Globus pallidus (tissue), 1 donor: ENCODE measurements at regions not wholly inside any gene's neighbourhood (a gene's known extent, or its start where the extent isn't known, plus 50 kb on each side); places are given as distances from the start of the nearest gene placed in this dataset.
"Not testable (repeated sequence)": the region's sequence is repeated elsewhere in the genome, so short reads cannot be mapped to it uniquely, and the experiment has no call there.

Experiments
- DNase-seq: peaks from one replicate; pipeline ENCODE4 v3.0.0-alpha.2; 2015; ENCODE audit warnings: low spot score

DNA sequence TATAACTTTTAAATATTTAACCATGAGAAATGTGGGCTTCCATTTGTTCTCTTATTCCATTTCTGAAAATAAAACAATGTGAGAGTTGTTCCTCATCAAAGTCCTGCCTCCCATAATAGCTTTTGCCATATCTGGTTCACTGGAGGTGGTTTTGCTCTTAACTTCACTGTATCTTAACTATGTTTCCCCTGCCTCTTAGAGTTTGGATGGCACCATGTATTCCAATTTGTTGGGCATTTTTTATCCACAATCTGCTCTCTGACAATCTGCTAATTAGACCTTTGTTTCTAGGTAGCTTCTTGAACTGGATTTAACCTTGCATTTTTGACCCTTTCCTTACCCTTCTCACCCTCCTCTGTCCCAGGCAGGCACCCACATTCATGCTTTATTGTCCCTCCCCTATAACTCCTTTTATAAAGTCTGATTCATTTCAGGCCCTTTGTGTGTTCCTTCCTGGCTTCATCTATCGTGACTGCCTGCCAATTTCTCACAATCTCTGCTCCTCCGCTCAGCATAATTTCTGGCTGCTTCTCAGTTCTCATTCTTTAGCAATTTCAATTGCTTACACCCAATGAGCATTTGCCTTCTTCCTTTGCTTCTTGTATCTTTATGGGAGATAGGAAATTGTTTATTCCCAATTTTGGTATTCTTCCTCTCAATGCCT lies 144.2 kb upstream of the ARHGEF26 start:
- DNase-seq, result peak; percentile 47

DNA sequence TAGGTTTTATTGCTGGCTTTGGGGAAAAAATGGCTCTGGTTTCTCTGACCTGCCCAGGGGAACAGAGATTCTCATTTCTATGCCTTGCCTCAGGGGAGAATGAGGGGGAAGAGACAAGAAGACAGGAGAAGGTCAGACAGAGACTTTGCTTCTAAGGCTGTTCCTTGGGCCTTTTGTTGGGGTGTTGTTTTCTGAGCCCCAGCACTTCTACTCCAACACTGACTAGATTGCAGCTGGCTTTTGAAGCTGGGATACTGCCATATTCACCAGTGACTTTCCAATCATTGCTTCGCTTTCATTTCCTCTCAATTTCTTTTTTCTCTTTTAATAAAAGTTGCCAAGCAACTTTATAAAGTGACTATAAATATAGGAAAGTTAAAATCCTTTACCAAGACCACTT lies 143.2 kb upstream of the ARHGEF26 start:
- no peak for DNase-seq

DNA sequence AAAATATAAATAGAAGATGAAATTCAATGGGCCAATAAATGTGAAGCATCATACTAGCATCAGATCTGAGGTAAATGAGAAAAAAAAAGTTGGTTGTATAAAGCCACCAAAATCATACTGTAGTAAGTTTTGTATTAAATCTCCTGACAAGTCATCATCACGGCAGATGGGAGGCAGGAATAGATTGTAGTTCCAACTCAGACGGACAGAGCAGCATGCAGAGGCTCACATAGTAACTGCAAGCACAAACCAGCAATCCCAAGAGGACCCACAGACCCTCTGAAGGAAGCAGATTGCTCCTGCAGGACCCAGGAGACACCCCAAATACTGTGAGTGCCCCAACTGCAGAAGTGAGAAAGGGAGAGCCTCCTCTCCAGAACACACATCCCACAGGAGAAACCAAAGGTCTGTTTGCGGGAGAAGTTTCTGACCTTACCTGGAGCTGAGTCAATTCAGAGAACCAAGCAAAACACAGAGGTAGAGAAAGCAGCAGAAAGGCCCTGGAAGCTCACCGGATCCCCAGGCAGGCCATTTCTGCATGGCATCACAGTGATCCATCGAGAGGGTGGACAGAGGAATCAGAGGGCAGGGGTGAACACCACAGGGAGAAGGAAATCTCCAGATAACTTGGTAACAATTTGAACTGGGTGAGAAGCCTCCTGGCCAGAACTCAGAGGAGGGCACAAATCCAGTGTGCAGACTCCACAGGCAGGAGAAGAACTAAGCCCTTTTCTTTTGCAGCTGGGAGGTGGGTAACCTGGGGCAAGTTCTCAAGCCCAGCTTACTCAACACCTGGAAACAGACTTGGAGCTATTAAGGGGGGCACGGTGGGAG lies 141.6 kb upstream of the ARHGEF26 start:
- no peak for DNase-seq

DNA sequence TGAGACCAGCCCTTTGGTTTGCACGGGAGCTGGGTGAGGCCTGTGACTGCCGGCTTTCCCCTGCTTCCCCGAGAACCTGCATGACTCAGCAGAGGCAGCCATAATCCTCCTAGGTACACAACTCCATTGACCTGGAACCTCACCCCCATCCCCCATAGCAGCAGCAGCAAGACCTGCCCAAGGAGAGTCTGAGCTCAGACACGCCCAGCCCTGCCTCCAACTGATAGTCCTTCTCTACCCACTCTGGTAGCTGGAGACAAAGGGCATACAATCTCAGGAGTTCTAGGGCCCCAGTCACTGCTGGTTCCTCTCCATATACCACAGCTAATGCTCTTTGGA lies 141.0 kb upstream of the ARHGEF26 start:
- DNase-seq, result no peak

DNA sequence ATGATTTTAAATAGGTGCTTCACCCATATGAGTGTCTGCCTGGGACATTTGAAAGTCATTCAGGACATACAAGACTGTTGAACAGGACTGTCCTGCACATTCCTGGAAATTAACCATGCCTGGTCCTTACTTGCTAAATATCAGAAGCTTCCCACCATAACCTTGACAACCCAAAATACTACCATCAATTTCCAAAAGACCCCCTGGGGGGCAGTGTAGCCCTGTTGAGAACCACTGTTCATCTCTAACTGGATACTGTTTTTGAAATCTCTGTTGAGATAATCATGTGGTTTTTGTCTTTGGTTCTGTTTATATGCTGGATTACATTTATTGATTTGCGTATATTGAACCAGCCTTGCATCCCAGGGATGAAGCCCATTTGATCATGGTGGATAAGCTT lies 123.8 kb upstream of the ARHGEF26 start:
- not testable (repeated sequence) for DNase-seq

DNA sequence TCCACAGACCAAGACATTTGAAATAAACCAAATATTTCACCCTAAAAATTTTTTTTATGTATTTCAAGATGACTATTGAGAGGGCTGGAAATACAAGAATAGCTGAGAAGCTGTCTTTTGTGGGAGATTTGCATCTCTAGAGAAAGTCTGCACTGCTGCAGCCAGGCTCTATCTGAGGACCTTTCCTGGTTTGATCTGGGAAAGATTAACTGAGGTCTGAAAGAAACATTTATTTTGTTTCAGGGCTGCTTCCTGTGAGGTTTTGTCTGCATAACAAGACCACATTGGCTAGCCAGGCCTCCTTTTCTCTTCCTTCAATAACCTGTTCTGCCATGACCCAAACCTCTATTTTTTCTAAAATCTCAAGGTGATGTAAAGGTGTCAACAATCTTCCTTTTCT lies 117.5 kb upstream of the ARHGEF26 start:
- no peak for DNase-seq

DNA sequence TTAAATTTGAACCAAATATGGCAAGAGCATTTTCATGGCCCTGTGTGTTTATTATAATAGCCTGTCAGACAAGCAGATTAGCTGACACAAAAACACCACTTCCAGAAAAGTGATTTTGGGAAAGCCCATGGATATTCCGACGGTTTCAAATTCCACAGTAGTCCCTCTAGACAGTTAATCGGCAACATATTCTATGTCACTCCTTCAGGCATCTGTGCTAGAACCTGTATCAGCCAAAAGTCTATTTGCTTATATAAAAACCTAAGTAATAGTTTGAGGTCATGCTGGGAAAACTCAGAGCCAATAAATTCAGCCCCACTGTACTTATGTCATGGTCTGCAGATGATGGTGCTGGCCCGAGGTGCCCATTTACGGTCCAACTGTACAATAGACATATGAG lies 110.2 kb upstream of the ARHGEF26 start:
- no peak for DNase-seq

DNA sequence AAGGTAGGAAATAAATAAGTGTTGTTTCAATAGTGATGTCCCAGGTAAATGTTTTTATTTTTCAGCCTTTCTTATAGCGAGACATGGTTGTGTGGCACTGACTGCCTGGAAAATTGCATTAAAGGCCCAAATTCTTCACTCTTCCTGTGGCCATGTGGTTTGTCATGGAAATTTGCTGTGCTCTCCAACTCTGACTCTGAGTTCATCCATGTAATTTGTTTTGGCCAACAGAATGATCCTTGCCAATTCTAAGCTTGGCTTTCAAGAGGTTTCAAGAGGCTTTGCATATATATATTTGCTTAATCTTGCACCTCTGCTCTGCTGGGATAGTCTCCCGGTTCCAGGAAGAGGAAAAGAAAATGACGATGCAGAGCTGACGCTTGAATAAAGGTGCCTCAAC lies 107.5 kb upstream of the ARHGEF26 start:
- DNase-seq, result no peak

DNA sequence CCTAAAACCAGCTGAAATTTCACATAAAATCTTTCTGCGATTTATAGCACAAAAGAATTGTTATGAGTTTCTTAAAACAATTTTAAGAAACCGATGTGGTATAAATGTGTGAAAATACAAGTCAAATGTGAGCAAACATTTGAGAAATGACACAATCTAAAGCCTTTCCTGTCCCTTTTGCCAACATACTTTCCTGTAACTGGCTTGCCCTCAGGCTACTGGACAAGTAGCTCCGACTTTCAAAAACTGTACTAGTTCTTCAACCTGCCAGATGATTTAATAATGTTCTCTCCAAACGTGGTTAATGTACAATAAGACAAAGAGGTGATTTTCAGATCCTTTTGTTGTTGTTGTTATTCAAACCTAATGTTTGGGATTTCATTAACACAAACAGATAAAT lies 105.9 kb upstream of the ARHGEF26 start:
- no peak for DNase-seq

DNA sequence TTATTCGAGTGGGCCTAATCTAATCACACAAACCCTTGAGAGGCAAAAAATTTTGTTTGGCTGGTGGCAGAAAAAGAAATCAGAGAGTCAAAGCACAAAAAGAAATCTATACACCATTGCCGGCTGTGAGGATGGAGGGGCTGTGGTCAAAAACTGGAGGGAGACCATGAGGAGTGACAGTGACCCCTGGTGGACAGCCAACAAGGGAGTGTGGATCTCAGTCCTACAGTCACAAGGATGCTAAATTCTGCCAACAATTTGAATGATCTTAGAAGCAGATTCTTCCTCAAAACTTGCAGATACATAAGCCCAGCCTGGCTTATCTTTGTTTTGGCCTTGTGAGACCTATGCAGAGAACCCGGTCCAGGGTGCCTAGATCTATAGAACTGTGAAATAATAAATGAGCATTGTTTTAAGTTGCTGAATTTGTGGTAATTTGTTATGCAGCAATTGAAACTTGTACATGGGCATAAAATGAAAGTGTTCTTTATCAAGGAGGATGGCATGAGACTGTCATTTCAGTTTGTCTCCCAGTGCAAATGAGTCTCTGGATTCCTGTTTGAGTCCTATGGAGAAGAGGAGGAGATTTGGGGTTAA lies 103.0 kb upstream of the ARHGEF26 start:
- DNase-seq, result no peak

DNA sequence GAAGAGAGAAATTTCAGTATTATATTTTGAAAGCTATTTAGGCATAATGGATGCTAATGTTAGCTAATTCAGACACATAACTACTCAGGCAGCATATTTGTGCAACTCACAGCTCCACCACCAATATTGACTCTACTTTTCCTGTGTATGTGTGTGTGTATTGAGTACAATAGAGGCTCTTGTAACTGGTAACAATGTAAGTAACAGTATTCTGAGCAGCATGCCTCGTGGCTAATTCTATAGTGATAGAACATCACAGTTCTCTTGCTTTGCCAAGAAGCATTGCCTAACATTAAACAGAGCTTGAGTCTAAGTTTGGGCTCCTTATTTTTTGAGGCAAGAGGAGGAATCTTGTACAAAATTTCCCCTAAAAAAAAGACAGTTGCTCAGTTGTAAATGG lies 98.6 kb upstream of the ARHGEF26 start:
- peak; percentile 36 for DNase-seq

DNA sequence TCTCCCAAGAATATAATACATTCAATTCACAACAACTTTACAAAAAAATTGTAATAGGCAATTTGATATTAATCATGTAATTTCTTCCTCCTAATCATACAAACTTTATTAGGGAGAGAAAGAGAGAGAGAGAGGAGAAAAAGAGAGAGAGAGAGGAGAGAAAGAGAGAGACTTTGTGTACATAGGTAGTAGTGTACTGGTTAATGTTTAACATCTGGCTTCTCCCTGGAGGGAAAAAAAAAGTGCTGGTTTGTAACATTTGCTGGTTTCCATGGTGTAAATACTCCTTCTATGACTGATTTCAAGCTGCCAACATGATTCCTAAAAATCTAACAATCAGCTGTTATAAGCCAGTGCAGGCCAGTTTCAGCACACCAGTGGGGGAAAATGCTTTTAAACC lies 98.0 kb upstream of the ARHGEF26 start:
- no peak for DNase-seq

DNA sequence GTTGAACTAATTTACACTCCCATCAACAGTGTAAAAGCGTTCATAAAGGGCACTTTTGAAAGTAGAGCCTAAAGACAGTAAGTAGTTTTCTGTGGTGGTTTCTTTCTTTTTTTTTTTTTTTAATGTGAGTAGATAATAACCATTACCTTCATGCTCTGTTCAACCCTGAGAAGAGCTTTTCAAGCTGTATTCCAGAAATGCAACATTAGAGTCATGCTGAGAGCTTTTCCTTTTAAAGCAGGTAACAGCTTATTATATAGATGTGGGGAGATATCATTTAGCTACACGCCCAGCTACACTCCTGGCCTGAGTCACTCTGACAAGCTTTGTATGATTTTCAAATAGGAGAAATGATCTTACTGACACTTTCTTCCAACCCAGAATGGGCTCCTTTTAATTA lies 96.2 kb upstream of the ARHGEF26 start:
- DNase-seq, result no peak

DNA sequence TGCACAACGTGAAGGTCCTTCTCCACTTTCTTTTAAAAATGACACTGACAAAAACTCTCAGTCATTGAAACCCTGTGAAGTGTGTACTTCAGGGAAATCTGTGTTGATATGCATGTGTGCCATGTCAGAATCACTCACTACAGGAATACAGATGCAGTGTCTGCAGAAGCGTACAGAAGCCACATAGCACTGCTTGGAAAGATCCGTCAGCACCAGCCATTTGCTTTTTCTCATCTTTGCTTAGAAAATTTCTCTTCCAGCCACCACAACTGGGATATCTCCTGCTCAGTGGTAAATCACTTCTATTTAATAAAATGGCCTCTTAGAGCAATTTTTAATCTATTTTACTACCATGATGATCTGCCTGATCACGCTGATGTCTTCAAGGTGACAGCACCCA lies 91.3 kb upstream of the ARHGEF26 start:
- DNase-seq, result no peak

DNA sequence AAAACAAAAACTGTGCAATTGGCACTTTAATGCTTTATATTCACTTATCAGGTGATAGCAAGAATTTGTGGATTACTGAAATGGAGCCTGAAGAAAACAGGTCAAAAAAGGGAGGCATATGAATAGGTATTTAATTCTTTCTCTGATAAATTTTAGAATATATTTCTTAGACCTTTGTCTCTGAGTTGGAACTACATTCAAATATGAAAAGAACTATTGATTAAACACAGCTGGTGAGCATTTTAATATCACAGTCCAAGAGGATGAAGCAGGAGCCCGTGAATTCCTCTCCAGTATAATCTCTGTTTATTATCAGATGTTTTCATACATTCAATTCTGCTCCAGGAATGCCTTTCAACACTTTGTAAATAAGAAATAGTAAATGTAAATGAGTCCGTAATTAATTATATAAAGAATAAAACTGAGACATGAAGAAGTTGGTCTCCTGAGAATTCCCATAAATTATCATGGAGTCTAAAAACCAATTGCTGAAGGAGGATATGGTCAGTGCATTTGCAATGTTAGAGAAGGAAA lies 86.3 kb upstream of the ARHGEF26 start:
- no peak for DNase-seq

DNA sequence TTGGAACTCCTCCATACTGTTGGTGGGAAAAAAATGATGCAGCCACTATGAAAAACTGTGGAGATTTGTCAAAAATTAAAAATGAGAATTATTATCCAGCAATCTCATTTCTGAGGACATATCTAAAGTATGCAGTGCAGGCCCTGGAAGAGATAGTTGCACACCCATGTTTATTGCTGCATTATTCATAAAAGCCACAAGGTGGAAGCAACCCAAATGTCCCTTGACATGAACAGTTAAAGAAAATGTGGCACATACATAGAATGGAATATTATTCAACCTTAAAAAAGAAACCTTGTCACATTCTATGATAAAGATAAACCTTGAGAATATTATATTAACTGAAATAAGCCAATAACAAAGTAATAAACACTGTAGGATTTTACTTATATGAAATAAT lies 80.9 kb upstream of the ARHGEF26 start:
- DNase-seq, result no peak

DNA sequence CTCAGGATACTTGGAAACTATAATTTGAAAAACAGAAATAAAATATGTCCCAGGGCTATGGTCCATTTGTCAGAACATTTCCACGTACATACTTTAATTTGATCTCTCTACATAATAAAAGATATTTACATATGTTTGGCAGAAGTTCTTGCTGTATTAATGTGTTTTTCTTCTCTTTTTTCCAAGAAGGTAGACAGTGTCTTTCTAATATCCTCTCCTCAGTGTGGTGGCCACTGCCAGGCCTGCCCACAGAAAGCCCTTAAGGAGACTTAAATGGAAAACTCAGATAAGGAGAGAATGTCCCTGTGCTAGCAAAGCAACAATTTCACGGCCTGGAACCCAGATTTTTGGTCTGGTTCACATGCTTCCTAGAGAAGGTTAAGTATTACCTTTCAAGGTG lies 76.5 kb upstream of the ARHGEF26 start:
- DNase-seq, result no peak

DNA sequence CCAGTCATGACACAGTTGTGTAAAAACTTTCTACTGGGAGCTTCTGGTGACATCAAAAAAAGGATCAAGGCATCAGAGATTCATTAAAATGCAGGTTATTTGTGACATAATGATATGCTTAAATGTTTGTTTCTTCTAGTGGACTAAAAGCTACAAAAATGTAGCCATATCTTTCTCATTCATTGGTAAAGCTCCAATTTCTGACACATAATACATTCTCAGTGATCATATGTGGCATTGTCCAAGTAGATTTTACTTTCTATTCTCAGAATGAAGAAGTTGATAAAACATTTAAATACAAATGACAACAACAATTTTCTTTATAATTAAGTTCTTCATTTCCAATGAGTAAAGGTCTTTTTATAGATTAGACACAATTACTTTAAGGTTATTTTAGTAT lies 71.0 kb upstream of the ARHGEF26 start:
- no peak for DNase-seq

DNA sequence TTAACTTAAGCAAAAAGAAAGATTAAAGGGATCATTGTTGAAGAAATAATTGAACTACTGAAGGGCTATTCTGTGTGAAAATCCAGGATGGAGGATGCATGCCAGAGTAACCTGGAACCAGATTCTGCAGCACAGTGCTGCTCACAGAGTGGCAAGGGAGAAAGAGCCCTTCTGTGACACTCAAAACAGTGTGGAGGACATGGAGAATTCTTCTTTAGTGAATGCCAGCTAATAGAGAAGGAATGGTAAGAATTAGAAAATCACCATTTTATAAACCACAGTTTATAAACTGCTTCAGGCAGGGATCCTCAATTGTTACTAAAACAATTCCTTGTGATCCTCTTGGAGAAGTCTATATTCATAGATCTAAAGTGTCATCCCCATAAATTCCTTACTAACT lies 70.4 kb upstream of the ARHGEF26 start:
- no peak for DNase-seq

DNA sequence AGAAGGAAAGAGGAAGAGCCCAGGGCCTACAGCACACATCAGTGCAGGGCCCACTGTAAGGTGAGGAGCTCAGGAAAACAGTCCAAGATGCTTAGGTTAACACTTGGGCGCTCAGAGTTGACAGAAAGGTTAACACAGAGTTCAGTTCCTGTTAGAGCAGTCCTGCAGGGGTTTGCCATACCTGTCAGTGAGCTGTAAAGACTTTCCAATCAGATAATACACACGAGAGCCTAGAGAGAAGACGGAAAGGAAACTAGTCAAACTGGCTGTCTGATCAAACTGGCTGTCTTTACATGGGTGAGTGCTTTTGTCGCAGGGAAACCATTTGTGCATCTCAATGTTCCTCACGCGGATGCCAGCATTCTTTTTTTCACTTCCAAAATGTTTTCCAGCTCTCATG lies 61.4 kb upstream of the ARHGEF26 start:
- no peak for DNase-seq

DNA sequence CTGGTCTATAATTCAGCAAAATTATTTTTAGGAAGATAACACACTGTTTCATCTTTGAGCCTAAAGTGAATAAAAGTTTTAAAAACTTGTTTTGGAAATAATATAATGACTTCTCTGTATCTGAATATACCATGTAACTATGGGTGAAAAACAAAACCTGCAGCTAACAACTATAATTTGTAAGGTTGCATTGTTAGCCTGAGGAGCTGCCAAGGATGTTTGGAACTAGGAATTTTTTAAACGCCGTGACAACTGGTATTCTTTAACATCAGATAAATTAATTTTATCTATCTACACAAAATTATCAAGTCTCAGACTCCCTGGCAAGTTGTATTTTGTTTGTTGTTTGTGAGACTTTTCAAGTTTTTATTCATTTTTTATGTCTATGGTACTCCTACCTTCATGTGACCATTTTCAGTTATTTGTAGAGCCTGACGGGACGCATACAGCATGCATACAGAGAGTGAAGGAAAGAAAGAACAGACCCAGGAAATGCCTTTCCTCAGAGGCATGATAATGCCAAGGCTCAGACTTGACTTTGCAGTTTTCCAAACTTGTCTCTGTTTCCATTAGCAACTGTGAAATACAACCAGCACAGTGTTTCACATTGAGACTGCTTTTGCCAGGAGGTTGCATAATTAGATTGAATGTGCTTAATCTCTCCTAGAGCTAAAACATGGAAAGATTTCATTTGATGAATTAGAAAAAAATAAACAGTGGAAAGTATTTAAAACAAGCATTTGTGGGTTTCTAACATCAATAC lies 60.8 kb upstream of the ARHGEF26 start:
- DNase-seq, result peak; percentile 51

DNA sequence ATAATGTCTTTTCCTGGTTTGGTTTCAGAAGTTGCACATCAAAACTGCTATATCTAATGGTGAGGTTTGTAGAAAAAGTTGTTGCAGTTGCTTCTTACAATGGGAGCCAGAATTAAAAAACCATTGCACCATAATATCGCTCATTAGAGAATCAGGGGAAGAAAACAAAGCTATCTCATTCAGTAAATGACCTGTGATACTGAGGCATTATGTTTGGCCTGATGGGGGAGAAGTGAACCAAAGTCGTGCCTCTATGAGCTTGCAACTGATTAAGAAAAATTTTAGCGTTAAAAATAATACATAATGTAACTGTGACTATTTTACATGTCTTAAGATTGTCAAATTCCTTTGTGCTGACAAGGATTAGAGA lies 60.2 kb upstream of the ARHGEF26 start:
- DNase-seq, result no peak

DNA sequence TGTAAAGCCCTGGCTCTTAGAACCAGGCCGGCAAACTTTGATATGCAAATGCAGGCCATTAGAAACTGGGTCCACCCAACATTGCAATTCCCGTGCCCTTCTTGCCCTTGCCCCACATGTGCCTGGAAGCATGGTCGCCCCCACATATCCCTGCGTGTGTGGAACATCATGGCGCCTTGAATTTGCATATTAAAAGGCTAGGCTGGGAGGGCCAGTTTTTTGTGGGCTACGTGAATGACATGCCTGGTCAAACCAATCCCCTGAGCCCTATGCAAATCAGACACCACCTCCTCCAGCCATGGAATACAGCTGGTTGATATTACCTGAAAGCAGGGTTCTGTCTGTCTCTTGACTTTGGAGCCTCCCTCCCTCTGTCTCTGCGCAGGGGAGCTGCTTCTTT lies 58.7 kb upstream of the ARHGEF26 start:
- no peak for DNase-seq
